ENCODE measurements at regions not wholly inside any gene's neighbourhood (a gene's known extent, or its start where the extent isn't known, plus 50 kb on each side); places are given as distances from the start of the nearest gene placed in this dataset.

DNA sequence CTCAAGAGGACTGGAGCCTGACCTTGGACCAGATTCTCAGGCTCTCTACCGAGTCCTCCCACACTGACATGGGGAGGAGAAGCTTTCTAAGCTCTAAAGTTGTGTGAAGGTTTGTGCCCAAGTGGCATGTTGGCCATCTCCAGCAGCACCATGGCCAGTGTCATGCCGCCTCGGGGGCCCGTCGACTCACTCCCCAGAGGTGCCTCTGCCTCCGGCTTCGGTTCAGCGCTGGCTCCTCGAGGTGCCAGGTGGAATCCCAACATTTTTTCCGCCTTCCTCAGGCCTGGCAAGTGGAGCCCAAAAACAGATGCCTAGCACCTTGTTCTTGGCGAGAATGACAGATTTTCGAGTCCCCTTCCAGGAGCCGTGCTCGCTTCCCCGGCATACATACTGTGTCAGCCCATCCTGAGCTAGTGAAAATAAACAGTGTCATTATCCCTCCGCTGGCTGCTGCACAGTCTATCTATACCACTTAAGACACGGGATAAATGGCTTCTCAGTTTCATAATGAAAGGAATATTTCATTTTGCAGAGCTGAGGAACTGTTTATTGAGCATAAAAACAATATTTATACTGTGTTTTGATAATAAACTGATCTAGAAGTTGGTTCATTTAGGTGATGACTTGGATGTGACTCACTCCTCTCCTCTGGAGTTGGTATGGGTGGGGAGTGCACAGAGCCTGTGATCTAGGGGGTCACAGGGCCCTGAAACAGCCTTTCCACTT lies 328.5 kb upstream of the TLE3 start:
- DNase-seq (ENCODE audit: low read depth) = no peak

DNA sequence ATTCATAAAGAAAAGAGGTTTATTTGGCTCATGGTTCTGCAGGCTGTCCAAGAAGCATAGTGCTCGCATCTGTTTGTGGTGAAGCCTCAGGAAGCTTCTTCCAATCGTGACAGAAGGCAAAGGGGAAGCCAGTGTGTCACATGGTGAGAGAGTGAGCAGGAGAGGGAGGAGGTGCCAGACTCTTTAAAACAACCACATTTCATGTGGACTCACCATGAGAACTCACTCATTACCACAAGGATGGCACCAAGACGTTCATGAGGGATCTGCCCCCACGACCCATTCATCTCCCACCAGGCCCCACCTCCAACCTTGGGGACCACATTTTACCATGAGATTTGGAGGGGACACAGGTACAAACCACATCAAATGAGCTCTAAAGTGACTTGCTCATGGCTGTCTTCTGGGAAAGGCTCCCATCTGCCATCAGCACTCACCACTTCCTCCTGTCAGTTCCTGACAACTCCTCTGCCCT lies 327.3 kb upstream of the TLE3 start:
- no peak for DNase-seq (ENCODE audit: low read depth)

- DNase-seq (ENCODE audit: low read depth) = no peak
These were observed 325.6 kb upstream of the TLE3 start for GRCh38 chr15:70423267-70423666.

DNA sequence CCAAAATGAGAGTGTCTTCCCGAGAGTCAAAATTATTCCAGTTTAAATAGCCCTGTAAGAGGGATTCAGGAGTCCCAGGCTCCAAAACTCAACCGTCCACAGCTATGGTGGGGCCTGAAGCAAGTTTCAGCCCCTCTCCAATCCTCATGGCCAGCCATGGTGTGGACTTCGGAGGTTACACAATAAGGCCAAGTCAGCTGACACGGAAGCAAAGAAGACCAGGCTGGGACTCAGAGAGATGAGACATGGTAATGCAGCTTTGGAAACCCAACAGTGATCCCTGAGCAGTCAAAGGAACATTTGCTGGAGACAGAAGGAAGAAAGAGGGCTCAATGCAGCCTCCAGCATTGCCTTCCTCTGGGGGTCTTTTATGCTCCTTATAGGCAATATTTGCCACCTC lies 324.6 kb upstream of the TLE3 start:
- no peak for DNase-seq (ENCODE audit: low read depth)

DNA sequence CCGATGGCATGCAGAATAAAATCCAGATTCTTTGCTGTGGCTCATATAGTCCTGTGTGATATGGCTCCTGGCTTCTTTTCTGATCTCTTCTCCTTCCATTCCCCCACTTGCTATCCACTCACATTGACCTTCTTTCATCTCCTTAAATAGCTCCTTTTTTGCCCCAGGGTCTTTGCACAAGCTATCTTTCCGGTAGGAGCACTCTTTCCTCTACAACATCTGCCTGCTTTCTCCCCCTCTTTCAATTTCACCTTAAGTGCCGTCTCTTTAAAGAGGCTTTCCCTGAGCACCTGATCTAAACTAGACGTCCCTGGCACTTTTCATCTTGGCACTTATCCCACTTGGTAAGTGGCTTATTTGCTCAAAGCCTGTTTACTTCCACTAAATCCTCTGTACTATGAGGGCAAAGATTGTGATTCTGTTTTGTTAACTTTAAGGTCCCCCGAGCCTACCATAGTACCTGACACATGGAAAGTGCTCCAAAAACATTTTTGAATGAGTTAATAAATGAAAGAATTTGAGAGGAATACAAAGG lies 323.3 kb upstream of the TLE3 start:
- no peak for DNase-seq (ENCODE audit: low read depth)

- no peak for DNase-seq (ENCODE audit: low read depth)
These were observed 322.6 kb upstream of the TLE3 start for GRCh38 chr15:70420086-70420947.

DNA sequence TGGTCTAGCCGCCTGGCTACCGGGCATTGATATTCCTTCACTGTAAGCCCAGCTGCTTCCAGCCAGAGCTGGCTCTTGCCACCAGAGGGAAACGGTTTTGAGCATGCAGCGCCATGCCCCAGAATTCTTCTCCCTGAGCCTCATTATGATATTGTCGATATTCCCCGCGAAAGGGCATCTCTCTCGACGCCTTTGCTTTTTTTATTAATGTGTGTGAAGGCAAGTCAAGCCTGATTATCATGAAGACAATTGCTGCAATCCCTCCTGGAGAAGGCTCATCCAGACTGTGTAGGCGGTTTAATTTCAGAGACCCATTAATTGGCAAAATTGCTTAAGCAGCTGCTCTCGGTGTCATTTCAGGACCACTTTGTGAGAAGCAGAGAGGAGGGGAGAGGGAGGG lies 321.2 kb upstream of the TLE3 start:
- no peak for DNase-seq (ENCODE audit: low read depth)

GRCh38 chr15:70417535-70417934 lies 319.8 kb upstream of the TLE3 start:
- no peak for DNase-seq (ENCODE audit: low read depth)

GRCh38 chr15:70416829-70417228 lies 319.1 kb upstream of the TLE3 start:
- DNase-seq (ENCODE audit: low read depth) = no peak

DNA sequence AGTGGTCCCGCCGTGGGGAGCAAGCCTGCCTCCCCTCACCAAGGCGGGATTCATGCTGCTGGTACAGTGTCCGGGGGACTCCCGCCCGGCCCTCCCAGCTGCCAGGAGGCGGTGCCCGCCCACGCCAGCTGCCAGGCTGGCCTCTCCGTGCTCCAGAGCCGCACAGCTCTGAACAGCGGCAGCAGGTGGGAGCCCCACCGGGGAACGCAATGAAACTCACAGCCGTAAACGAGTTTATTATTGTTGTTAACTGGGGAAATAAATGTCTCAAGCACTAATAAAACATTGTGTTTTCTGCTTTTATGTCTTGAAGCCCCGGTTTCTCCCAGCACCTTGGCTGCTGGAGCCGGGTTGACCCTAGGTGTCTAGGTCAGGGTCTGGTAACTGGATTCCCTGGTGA lies 317.7 kb upstream of the TLE3 start:
- DNase-seq (ENCODE audit: low read depth) = no peak

GRCh38 chr15:70414626-70415025 lies 316.9 kb upstream of the TLE3 start:
- no peak for DNase-seq (ENCODE audit: low read depth)

DNA sequence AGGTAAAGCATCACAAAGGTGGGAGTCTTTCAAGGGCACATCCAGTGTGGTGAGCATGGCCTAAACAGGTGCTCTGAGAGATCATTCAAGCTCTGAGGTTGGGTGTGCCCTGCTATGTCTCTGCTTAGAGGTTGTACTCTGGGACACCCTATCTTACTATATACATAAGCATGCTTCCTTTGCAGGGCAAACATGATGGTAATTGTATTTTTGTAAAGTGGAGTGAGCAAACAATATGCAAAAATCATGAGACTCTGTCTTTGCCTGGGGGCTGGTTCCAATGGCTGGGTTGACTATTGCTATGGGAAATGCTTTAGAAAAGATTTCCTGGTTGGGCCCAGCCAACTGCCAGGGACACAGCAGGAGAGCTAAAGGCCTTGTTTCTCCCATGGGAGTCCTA lies 315.1 kb upstream of the TLE3 start:
- DNase-seq (ENCODE audit: low read depth) = no peak

DNA sequence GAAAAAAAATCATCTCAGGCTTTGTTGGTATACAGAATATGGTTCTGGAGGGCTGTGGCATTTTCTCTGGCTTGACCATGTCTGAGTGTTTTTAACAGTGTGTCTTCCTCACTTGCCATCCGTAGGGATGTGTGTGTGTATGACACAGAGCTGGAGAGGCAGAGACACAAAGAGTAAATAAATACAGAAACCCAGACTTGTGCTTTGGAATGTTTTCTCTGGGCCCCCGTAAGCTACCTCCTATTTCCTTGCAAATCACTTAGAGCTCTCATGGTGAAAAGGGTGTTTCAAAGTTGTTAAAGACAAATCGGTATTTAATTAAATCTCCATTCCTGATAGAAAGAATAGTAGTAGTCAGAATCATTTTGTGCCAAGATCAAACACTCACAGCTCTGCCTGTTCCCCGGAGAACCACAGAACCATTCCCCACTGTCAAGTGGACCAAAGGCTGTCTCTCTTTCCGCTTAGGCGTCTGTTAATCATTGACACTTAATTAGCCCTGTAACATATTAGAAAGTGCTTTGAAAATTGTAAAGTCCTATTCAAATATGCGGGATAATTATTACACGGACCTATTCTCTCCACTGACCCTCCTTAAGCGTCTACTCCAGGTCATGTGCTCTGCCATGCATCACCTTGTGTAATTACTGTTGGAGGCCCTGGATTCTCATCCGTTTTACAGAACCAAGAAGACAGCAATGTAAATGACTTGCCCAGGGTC lies 313.6 kb upstream of the TLE3 start:
- no peak for DNase-seq (ENCODE audit: low read depth)

DNA sequence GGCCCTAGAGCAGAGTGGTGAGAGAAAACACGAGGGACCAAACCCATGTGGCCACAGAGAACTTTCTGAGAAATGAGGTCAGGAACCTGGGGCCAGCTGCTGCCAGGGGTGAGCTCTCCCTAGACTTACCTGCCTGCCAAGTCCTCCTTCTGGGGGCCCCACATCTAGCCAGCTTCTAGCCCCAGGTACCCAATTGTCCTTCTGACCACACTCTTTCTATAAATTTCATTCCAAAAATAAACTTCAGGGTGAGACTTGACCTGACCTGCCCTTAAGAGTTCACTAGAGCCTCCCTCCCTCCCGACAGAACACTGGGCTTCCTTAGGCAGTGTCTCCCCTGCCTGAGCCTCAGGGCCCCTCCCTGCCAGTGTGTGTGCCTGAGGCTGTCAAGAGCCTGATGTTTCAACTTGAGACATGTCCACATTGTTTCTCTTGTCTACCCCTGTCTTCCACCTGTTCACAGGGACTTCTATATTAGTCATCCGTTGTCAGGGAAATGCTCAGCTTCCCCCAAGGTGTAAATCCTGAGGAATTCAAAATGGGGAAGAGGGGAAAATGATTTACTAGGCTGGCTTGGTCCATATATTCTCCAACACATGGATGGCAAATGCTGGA lies 312.8 kb upstream of the TLE3 start:
- no peak for DNase-seq (ENCODE audit: low read depth)

- DNase-seq (ENCODE audit: low read depth) = no peak
These were observed 311.7 kb upstream of the TLE3 start for GRCh38 chr15:70409388-70409787.

GRCh38 chr15:70407955-70408354 lies 310.2 kb upstream of the TLE3 start:
- DNase-seq (ENCODE audit: low read depth) = no peak

DNA sequence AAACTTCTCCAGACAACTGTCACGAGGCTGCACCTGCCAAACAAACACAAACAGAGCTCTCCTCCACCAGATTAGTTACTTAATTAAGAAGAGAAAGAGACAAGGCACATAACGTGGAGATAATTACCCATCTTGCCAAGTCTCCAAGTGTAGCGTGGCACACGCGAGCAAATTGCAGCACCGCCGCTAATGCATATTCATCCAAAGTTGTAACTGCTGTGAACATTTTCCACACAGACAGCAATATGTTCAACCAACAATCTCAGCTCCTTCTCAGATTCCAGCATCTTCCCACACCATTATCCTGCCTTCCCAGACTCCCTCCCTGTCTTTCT lies 309.6 kb upstream of the TLE3 start:
- no peak for DNase-seq (ENCODE audit: low read depth)

- DNase-seq (ENCODE audit: low read depth) = no peak
These were observed 309.1 kb upstream of the TLE3 start for GRCh38 chr15:70406617-70407335.

GRCh38 chr15:70401709-70402108 lies 304.0 kb upstream of the TLE3 start:
- DNase-seq (ENCODE audit: low read depth) = no peak

- DNase-seq (ENCODE audit: low read depth) = no peak
These were observed 303.2 kb upstream of the TLE3 start for GRCh38 chr15:70400766-70401541.

- DNase-seq (ENCODE audit: low read depth) = no peak
These were observed 301.5 kb upstream of the TLE3 start for GRCh38 chr15:70399204-70399603.
